Stimulated activated CD8-positive, alpha-beta memory T cell treated with anti-CD3 and anti-CD28 coated beads, Interleukin-15, amount 100 ng/mL, for 1 hour (primary cell): ENCODE measurements at regions not wholly inside any gene's neighbourhood (a gene's known extent, or its start where the extent isn't known, plus 50 kb on each side); places are given as distances from the start of the nearest gene placed in this dataset.

Experiments used
- DNase-seq: peaks from one replicate; pipeline ENCODE4 v3.0.0-alpha.2; 2020; ENCODE audit warnings: low read depth

DNA sequence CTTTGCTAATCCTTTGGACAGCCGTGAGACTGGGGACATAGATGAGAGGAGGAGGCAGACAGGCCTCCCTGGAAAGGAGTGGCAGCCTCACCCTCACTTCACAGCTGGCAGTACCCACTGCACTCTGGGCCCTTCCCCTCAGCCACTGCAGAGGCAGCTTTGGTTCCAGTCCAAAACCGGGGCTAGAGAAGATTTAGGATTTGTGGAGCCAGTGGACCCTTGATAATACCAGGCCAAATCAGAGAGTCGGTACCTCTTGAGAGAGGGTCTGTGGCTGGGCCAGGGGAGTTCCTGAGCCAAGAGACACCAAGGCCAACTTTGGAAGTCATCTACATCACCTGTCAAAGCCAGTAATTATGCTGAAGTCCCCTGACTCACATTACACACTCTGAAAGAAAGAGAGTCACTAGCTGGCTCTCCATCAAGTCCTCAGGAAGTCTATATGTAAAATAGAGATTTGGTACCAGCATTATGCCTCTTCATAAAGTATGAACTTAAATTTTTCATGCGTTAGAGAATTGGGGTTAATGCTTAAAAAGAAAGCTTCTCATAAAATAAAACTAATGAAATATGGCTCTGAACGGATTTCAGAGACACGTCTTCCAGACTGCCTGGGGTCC is 244.1 kb upstream of the SEMA6D start:
- DNase-seq, result no peak

GRCh38 chr15:47473832-47474231 is 243.5 kb upstream of the SEMA6D start:
- no peak for DNase-seq

DNA sequence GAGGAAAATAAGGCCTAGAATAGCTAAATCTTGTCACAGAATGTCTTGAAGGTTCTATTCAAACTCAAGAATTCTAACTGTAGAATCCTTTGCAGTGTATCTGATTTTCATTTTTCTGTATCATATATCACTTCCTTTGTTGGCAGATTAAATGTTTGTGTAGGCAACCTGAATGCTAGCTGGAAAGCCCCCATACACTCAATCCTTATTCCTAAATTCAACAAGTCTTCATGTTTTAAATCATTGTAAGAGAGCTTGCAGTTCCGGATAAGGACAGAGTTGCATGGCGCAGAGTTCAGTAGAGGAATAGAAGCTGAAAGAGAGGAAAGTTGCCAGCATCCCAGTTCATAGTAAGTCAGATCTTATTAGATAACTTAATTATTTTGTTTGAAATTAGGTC is 242.0 kb upstream of the SEMA6D start:
- DNase-seq, result no peak

DNA sequence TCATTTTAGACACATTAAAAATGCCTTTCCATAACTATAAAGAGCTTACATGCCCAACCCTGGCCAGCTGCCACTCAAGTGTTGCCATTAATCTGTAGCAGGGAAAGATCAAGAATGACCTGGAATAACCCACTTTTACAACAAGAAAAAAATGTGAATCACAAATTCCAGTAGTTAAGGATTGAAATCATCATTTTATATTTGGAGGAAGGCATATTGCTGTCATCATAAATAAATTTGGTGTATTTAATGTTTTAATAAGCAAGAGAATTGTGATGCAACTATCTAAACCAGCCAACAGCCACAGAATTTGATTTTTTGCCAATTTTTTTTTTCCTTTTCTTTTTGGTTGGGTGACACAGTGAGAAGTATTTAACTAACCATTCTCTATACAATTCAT is 240.0 kb upstream of the SEMA6D start:
- DNase-seq, result no peak

DNA sequence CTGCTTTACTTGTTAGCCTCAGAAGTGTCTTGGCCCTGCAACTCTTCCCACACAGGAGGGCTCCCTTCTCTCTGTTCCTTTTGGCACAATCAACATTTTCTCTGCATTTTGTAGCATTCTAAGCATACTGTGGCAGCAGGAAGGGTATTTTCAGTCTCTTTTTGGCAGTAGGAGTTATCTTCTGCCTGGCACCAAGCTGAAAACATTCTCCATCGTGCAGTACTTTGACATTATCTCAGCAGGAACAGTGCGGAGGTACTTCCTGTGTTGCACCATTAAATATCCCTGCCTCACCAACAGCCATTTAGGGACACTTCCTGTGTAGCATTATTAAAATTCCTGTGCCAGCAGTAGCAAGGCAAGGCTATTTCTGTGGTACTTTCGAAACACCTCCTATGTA is 233.2 kb upstream of the SEMA6D start:
- DNase-seq, result no peak

- no peak for DNase-seq
These were observed 232.3 kb upstream of the SEMA6D start for GRCh38 chr15:47484997-47485396.

- no peak for DNase-seq
These were observed 231.9 kb upstream of the SEMA6D start for GRCh38 chr15:47485419-47485818.

- DNase-seq, result no peak
These were observed 231.3 kb upstream of the SEMA6D start for GRCh38 chr15:47486040-47486439.

- DNase-seq, result no peak
These were observed 225.1 kb upstream of the SEMA6D start for GRCh38 chr15:47492195-47492594.

DNA sequence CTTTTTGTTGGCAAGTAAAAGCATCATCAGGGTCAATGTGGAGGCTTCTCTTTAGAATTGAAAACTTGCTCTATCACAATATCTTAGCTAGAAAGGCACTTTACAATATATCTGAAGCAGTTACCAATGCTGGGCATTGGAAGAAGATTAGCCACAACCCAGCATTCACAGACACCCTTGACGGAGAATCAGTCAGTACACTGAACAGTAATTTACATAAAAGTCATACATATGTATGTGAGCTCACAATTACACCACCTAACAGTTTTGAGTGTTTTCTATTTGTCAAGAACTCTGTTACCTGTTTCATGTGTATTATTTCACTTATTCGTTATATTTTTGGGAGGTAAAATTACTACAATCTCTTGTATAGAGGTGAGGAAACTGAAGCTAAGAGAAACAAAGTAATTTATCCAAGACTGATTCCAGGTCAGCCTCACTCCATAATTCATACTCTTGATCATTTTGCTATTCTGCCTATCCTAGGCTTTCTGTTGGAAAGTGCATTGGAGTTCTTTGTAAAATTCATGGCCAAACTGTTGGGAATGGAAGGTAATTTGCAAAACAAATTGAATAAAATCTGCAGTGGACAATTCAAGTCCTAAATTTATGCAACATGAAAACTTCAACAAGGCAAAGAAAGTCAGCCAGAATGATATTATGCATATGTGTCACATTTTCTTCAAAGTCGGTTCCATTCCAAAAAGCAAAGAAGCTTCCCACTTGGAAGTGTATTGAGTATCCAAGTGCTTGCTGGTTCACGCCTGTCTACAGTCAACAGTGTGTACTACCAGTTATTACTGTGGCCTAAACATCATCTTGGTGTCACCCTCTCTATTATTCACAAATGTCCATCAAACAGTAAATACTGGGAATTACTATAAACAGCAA is 223.7 kb upstream of the SEMA6D start:
- DNase-seq, result no peak

- DNase-seq, result no peak
These were observed 220.7 kb upstream of the SEMA6D start for GRCh38 chr15:47496343-47497185.

DNA sequence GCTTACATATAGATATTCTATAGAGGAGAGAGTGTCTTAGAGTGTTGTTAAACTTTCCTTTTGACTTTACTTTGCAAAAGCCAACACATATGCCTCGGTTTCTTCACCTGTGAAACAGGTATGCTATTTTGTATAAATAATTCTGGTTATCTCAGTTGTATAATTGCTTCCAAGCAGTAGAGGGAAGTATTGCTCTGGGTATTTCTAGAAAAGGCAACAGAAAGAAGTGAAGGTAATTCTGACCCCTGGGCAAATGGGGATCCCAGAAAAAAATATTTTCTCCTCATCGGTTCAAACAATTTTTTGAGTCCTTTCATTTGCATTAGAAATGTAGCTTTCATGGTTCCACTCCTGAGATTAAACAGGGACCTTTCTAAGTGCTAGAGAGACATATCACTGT is 216.5 kb upstream of the SEMA6D start:
- DNase-seq, result no peak

- no peak for DNase-seq
These were observed 215.3 kb upstream of the SEMA6D start for GRCh38 chr15:47502041-47502440.

DNA sequence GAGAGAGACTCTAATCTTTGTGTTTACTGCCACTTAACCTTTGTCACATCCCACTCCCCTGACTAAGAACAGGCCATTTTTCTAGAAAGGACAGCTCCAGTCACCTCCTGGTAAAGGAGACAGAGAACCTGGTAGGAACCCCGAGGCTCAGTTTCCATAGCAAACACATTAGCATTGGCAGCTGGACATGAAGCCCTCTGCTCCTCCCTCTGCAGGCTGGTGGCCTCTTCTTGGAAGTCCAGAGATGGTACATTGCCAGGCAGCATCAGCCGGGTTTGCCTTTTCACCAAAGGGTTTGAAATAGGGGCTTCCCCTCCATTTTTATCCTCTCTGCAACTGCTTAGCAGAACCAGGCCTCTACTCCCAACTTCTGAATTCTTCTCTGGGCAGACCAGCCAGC is 213.4 kb upstream of the SEMA6D start:
- no peak for DNase-seq

DNA sequence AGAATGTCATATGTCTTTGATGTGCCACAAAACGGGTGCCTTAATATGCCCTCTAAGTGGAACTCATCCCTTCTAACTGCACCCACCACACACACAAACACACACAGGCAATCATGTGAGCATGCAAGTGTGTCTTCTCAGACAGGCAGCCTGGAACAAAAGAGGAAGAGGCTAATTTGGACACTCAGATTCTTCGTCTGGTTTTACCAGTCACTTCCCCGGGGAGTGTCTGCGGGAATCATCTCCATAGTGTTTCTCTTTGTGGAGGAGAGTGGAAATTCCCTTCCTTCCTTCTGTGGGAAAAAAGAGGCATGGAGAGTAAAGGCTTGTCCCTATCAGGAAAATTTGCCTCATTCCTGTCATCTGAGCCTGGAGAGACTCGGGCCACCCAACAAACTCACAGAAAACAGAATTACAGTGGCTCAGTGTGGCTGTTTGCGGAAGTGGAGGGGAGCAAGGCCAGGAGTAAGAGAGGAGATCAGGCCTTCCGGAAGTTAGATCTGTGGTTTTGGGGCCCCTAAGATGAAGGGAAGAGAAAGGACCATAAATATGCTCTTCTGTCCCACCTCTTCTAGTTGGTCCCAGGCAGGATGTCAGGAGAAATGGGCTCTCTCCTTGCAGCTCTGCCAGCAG is 212.6 kb upstream of the SEMA6D start:
- no peak for DNase-seq

DNA sequence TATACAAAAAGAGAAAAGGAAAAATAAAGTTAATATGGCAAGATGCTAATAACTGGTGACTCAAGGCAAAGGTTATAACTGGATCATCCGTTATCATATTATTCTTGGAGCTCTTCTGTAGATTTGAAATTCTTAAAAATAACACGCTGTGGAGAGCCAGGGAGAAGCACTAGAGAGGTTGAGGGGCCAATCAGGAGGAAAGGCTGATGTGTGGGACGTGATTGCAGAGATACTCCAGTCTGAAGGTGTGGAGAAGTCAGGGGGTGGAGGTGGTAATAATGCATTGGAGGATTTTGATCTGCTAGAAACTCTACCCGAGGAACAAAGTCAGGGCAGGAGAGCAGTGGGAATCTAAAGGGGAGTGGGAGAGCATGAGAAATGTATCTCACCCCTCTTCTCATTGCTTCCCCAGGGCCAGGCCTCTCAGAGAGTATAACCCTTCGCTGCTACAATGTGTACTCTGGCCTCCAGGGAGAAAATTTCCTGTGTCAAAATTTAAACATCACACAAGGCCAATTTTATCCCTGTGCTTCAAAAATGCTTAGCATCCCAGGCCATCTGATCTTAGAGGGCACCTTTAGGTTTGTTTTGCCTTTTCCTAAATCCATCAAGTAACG is 211.5 kb upstream of the SEMA6D start:
- no peak for DNase-seq

GRCh38 chr15:47506329-47507100 is 210.8 kb upstream of the SEMA6D start:
- no peak for DNase-seq

DNA sequence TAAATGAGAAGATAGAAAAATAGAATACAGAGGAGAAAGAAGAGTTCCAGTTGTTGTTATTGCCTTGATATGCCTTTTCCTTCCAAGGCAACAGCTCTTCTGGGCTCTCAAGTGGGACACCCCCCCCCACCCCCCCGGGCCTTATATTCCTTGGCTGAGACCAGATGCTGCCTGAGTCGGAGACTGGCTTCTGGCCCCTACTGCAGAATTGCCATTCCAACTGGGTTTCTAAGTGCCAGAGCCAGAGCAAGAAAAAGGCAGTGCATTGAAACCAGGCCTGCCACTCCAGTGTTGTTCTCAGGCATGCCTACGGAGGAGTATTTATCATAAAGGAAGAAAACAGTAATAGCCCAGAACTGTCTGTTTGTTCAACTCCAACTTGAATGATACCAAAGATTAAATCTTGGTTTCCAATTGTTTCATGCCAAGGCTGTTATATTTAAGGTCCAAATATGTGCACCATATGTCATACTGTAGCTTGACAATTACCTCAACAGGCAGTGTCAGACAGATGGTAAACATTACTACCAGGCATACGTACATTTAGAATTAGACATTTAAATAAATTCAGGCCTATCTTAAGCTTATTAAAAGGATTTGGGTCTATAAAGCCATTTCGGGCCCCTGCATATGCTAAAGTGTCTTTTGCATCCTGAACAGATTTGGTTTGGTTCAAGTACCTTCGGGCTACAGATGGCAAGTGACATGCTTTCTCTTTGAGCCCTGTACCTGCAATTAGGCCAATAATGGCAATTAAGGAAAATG is 209.9 kb upstream of the SEMA6D start:
- DNase-seq, result no peak

- no peak for DNase-seq
These were observed 206.0 kb upstream of the SEMA6D start for GRCh38 chr15:47511261-47511660.

- no peak for DNase-seq
These were observed 203.8 kb upstream of the SEMA6D start for GRCh38 chr15:47513471-47513870.
